ENCODE measurements at regions not wholly inside any gene's neighbourhood (a gene's known extent, or its start where the extent isn't known, plus 50 kb on each side); places are given as distances from the start of the nearest gene placed in this dataset.

- H3K9ac ChIP-seq (ENCODE audit: insufficient read depth, low read depth, low read length) = no peak overlapping the region
- H3K4me3 ChIP-seq (replicated peaks in 1 of 3; ENCODE audit: insufficient read depth in 1 of 3, low read depth in 2 of 3, low read length in 3 of 3) = no peak overlapping the region
- intact Hi-C loops (cut with micrococcal nuclease; ENCODE audit: unreplicated experiment) = no loop called here
- no peak for FAIRE-seq
- WGBS (ENCODE audit: low lambda C conversion rate) = 1% methylated on average over 4 of the region's 5 CpGs
- H2AFZ ChIP-seq (ENCODE audit: low read length) = no peak overlapping the region
- H3K9me3 ChIP-seq (ENCODE audit: low read length) = no peaks in the 10 kb centered on the region
- BruUV-seq (replicated peaks) = no TSS peak
- H4K20me1 ChIP-seq (ENCODE audit: insufficient read depth, low read length) = no peaks in the 10 kb centered on the region
- ChIA-PET CTCF (ENCODE audit: low intra/inter-chr PET ratio, low total read pairs) (no interaction called here), POLR2A (no interaction called here)
- H3K36me3 ChIP-seq (replicated peaks in 1 of 2; ENCODE audit: control insufficient read depth in 1 of 2, insufficient read depth in 2 of 2, low read length in 2 of 2) = no peaks in the 10 kb centered on the region
- no peak for TF ChIP-seq ZNF652 (CRISPR knock-in tag; IDR thresholded peaks at IDR 0.05; ENCODE audit: borderline replicate concordance, low read depth)
- no peak for TF ChIP-seq ZNF563 (CRISPR knock-in tag; IDR thresholded peaks at IDR 0.05)
- no peak for TF ChIP-seq MZF1 (CRISPR knock-in tag; IDR thresholded peaks at IDR 0.05; ENCODE audit: borderline replicate concordance)
- TF ChIP-seq ZNF773 (CRISPR knock-in tag; IDR thresholded peaks at IDR 0.05; ENCODE audit: borderline replicate concordance) = no peak
- TF ChIP-seq ZNF557 (CRISPR knock-in tag; IDR thresholded peaks at IDR 0.05) = no peak
- no peak for TF ChIP-seq ZSCAN22 (CRISPR knock-in tag; IDR thresholded peaks at IDR 0.05)
- TF ChIP-seq, protein P1, sequence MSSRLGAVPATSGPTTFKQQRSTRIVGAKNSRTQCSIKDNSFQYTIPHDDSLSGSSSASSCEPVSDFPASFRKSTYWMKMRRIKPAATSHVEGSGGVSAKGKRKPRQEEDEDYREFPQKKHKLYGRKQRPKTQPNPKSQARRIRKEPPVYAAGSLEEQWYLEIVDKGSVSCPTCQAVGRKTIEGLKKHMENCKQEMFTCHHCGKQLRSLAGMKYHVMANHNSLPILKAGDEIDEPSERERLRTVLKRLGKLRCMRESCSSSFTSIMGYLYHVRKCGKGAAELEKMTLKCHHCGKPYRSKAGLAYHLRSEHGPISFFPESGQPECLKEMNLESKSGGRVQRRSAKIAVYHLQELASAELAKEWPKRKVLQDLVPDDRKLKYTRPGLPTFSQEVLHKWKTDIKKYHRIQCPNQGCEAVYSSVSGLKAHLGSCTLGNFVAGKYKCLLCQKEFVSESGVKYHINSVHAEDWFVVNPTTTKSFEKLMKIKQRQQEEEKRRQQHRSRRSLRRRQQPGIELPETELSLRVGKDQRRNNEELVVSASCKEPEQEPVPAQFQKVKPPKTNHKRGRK (CRISPR knock-in tag; IDR thresholded peaks at IDR 0.05) = no peak
- TF ChIP-seq KMT2A (CRISPR knock-in tag; IDR thresholded peaks at IDR 0.05) = no peak
- TF ChIP-seq NFYB (CRISPR knock-in tag; IDR thresholded peaks at IDR 0.05) = no peak
- no peak for TF ChIP-seq ELF1 (CRISPR knock-in tag; IDR thresholded peaks at IDR 0.05)
- TF ChIP-seq HOXA3 (CRISPR knock-in tag; IDR thresholded peaks at IDR 0.05) = no peak
- TF ChIP-seq, protein P2, sequence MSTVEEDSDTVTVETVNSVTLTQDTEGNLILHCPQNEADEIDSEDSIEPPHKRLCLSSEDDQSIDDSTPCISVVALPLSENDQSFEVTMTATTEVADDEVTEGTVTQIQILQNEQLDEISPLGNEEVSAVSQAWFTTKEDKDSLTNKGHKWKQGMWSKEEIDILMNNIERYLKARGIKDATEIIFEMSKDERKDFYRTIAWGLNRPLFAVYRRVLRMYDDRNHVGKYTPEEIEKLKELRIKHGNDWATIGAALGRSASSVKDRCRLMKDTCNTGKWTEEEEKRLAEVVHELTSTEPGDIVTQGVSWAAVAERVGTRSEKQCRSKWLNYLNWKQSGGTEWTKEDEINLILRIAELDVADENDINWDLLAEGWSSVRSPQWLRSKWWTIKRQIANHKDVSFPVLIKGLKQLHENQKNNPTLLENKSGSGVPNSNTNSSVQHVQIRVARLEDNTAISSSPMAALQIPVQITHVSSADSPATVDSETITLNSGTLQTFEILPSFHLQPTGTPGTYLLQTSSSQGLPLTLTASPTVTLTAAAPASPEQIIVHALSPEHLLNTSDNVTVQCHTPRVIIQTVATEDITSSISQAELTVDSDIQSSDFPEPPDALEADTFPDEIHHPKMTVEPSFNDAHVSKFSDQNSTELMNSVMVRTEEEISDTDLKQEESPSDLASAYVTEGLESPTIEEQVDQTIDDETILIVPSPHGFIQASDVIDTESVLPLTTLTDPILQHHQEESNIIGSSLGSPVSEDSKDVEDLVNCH (CRISPR knock-in tag; IDR thresholded peaks at IDR 0.05) = no peak
- no peak for TF ChIP-seq NR1H2 (CRISPR knock-in tag; IDR thresholded peaks at IDR 0.05; ENCODE audit: borderline replicate concordance, low read depth)
- TF ChIP-seq ZFP36 (IDR thresholded peaks at IDR 0.05; ENCODE audit: borderline replicate concordance, low read depth, low read length, partially characterized antibody) = no peak
- TF ChIP-seq ZBTB7B (CRISPR knock-in tag; IDR thresholded peaks at IDR 0.05) = no peak
- no peak for TF ChIP-seq KLF11 (CRISPR knock-in tag; IDR thresholded peaks at IDR 0.05)
- no peak for TF ChIP-seq DPF2 (CRISPR knock-in tag; IDR thresholded peaks at IDR 0.05; ENCODE audit: borderline replicate concordance, low read depth)
- no peak for TF ChIP-seq ZNF143 (CRISPR knock-in tag; IDR thresholded peaks at IDR 0.05)
- no peak overlapping the region for H3K27ac ChIP-seq (ENCODE audit: extremely low read length, insufficient read depth, low read length)
- no peak for ATAC-seq
- no peaks in the 10 kb centered on the region for H3K4me1 ChIP-seq (ENCODE audit: insufficient read depth, low read length)
- H3K79me2 ChIP-seq (ENCODE audit: insufficient read depth, low read length) = no peaks in the 10 kb centered on the region
- H3K4me2 ChIP-seq (ENCODE audit: low read depth, low read length) = no peak overlapping the region
- in situ Hi-C loops (cut with HindIII; ENCODE audit: extremely low pct_ligation_motif_present, low pct_unique_long_range_greater_than_20kb) = no loop called here
- no peak for DNase-seq (ENCODE audit: low spot score)
- H3K27me3 ChIP-seq (ENCODE audit: control insufficient read depth in 1 of 2, insufficient read depth in 2 of 2, low read length in 2 of 2) = no peaks in the 10 kb centered on the region; a peak in 1 of 5 replicates
Measured at GRCh38 chr13:59504407-59504806, 659.3 kb downstream of the DIAPH3 start.

All from HepG2 (cell line).